ENCODE measurements at regions not wholly inside any gene's neighbourhood (a gene's known extent, or its start where the extent isn't known, plus 50 kb on each side); places are given as distances from the start of the nearest gene placed in this dataset.

DNA sequence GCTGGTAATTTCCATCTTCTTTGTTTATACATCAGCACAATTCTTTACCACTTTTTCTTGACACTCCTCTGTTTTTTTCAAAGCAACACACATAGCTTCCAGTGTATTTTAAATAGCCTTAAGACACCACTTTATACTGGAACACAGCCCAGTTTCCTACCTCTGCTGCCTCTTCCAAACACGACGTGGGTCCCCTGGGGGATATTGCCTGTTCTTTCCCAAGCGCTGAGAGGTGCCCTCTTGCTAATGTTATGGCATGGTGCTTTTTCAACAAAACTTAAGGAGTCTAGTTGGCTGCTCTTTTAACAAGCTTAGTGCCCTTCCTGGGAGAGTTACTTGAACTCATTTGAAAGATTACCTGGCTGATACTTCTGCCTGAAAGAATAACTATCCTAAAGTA, 112.7 kb downstream of the OLFM4 start:
- Histone ChIP-seq H3K4me3 (no peak overlapping the region), H3K4me1 (replicated peaks) (no peaks in the 10 kb centered on the region), H3K27me3 (replicated peaks; ENCODE audit: insufficient read depth) (peaks cover 3% of the 10 kb centered on the region), H3K36me3 (no peaks in the 10 kb centered on the region), H3K27ac (no peak overlapping the region), H3K9me3 (no peaks in the 10 kb centered on the region)
- TF ChIP-seq, protein P1, sequence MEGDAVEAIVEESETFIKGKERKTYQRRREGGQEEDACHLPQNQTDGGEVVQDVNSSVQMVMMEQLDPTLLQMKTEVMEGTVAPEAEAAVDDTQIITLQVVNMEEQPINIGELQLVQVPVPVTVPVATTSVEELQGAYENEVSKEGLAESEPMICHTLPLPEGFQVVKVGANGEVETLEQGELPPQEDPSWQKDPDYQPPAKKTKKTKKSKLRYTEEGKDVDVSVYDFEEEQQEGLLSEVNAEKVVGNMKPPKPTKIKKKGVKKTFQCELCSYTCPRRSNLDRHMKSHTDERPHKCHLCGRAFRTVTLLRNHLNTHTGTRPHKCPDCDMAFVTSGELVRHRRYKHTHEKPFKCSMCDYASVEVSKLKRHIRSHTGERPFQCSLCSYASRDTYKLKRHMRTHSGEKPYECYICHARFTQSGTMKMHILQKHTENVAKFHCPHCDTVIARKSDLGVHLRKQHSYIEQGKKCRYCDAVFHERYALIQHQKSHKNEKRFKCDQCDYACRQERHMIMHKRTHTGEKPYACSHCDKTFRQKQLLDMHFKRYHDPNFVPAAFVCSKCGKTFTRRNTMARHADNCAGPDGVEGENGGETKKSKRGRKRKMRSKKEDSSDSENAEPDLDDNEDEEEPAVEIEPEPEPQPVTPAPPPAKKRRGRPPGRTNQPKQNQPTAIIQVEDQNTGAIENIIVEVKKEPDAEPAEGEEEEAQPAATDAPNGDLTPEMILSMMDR (IDR thresholded peaks at IDR 0.05) = no peak
- TF ChIP-seq POLR2AphosphoS5 (IDR thresholded peaks at IDR 0.05) (no peak), POLR2A (IDR thresholded peaks at IDR 0.05) (no peak)
- DNase-seq (ENCODE audit: low spot score) = no peak
- WGBS = 47% methylated on average over 3 of the region's 3 CpGs
- intact Hi-C loops (cut with DNase I) = no loop called here

DNA sequence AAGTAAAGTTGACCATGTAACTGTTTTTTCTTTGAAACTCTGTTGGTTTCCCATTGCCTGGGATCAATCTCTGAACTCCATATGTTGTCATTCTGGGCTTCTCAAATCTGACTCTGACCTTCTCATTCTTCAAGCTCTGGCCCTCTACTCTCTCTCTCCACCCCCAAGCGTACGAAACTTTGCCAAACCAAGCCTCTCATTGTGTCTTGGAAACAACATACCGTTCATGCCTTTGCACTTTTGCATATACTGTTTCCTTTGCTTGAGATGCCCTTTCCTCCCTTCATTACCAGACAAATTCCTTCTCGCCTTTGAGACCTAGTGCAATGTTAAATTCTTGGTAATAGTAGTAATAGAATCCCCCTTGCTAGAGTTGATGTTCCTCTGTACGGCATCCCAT, 113.7 kb downstream of the OLFM4 start:
- intact Hi-C loops (cut with DNase I) = no loop called here
- peaks cover 3% of the 10 kb centered on the region for H3K27me3 ChIP-seq (replicated peaks; ENCODE audit: insufficient read depth)
- no peaks in the 10 kb centered on the region for H3K9me3 ChIP-seq
- DNase-seq (ENCODE audit: low spot score) = no peak
- H3K27ac ChIP-seq = no peak overlapping the region
- H3K4me3 ChIP-seq = no peak overlapping the region
- H3K36me3 ChIP-seq = no peaks in the 10 kb centered on the region
- no peaks in the 10 kb centered on the region for H3K4me1 ChIP-seq (replicated peaks)
- WGBS = 81% methylated on average over 5 of the region's 5 CpGs
- no peak for TF ChIP-seq POLR2A (IDR thresholded peaks at IDR 0.05)
- TF ChIP-seq POLR2AphosphoS5 (IDR thresholded peaks at IDR 0.05) = no peak
- TF ChIP-seq, protein P1 (IDR thresholded peaks at IDR 0.05) = no peak

DNA sequence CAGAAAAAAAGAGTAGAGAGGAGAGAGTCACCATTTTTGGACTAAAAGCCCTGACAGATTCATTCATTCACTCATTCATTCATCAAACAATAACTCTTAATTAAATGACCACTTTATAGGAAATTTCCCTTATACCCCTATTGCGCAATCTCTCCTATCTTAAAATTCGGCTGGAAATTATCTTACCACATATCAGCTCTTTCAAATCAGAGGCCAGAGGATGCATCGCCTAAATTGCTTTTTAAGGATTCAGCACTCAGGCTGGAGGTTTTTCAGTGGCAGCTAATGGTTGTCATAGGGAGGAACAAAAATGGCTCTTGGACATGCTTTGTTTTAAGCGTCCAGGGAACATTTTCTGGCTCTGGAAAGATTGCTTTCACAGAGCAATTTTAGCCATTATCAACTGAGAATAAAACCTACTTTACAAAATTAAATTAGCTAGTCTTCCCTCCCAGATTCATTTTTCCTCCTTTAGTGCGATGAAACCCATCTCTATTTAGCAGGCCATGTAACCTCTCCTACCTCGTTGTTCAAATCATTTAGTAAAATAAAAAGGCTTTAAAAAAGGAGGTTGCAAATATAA, 115.2 kb downstream of the OLFM4 start:
- Histone ChIP-seq H3K4me1 (replicated peaks) (no peaks in the 10 kb centered on the region), H3K27me3 (replicated peaks; ENCODE audit: insufficient read depth) (peaks cover 3% of the 10 kb centered on the region), H3K36me3 (no peaks in the 10 kb centered on the region), H3K27ac (no peak overlapping the region), H3K9me3 (no peaks in the 10 kb centered on the region), H3K4me3 (no peak overlapping the region)
- intact Hi-C loops (cut with DNase I) = no loop called here
- no peak for TF ChIP-seq POLR2AphosphoS5 (IDR thresholded peaks at IDR 0.05)
- no peak for TF ChIP-seq POLR2A (IDR thresholded peaks at IDR 0.05)
- TF ChIP-seq, protein P1 (IDR thresholded peaks at IDR 0.05) = no peak
- no peak for DNase-seq (ENCODE audit: low spot score)
- WGBS = 81% methylated on average over 6 of the region's 6 CpGs

DNA sequence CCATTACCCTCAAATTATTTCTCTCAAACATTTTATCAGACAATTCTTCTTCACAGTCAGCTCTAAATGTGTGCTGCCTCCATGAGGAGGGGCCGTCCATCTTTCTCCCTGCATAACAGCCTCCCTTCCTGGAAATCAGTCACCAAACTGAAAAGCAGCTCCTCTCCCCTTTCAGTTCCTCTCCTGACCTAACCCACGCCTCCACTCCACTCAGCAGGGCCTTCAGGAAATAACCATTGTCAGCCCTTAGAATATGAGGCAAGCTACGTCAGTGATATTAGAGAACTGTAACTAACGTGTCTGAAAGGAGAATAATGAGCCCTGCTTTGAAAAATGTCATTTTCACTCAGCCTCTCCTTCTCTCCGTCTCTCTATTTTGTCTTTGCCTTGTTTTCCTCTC, 116.2 kb downstream of the OLFM4 start:
- Histone ChIP-seq H3K27me3 (replicated peaks; ENCODE audit: insufficient read depth) (peaks cover 3% of the 10 kb centered on the region), H3K4me3 (no peak overlapping the region), H3K4me1 (replicated peaks) (no peaks in the 10 kb centered on the region), H3K9me3 (no peaks in the 10 kb centered on the region), H3K36me3 (no peaks in the 10 kb centered on the region), H3K27ac (no peak overlapping the region)
- intact Hi-C loops (cut with DNase I) = no loop called here
- WGBS = 70% methylated on average over 5 of the region's 5 CpGs
- DNase-seq (ENCODE audit: low spot score) = no peak
- TF ChIP-seq, protein P1 (IDR thresholded peaks at IDR 0.05) = no peak
- TF ChIP-seq POLR2A (IDR thresholded peaks at IDR 0.05) (no peak), POLR2AphosphoS5 (IDR thresholded peaks at IDR 0.05) (no peak)

DNA sequence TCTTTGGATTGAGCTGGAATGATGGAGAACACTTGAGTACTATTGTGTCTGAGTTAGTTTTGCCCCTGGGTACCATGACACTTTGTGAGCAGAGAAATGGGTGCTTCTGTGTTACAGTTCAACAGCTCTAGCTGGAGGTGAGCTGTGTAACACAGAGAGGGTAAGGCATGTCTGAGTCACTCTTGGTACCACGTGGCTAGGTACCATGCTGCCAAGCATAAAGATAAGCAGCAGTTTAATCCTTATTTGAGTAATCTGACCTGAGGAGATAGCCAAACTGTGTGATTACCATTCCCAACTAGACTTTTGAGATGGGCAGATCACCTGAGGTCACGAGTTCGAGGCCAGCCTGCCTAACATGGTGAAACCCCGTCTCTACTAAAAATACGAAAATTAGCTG, 122.0 kb downstream of the OLFM4 start:
- Histone ChIP-seq H3K27ac (no peak overlapping the region), H3K9me3 (no peaks in the 10 kb centered on the region), H3K27me3 (replicated peaks; ENCODE audit: insufficient read depth) (no peaks in the 10 kb centered on the region), H3K4me3 (no peak overlapping the region), H3K4me1 (replicated peaks) (no peaks in the 10 kb centered on the region), H3K36me3 (no peaks in the 10 kb centered on the region)
- DNase-seq (ENCODE audit: low spot score) = no peak
- 95% methylated on average over 5 of the region's 5 CpGs for WGBS
- intact Hi-C loops (cut with DNase I) = no loop called here
- TF ChIP-seq POLR2A (IDR thresholded peaks at IDR 0.05) (no peak), POLR2AphosphoS5 (IDR thresholded peaks at IDR 0.05) (no peak)
- TF ChIP-seq, protein P1 (IDR thresholded peaks at IDR 0.05) = no peak
